ENCODE measurements at regions not wholly inside any gene's neighbourhood (a gene's known extent, or its start where the extent isn't known, plus 50 kb on each side); places are given as distances from the start of the nearest gene placed in this dataset.

DNA sequence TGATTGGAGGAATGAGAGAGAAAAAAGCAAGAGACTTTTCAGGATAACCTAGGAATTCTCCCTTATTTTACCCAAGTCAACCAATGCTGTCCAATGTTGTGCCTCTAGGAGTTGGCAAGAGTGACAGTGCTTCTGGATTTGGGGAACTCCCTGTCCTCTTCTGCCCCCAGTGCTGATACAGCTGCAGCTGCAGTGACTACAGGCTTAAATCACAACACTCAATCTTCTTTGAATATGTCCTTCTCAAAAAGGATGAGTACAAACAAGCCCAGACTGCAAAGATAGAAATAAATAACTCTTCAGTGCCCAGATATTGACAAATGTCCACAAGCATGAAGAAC, 141.0 kb upstream of the COL21A1 start:
- H3K36me3 ChIP-seq (ENCODE audit: control insufficient read depth, insufficient read depth, low read length), result no peaks in the 10 kb centered on the region
- TF ChIP-seq, protein P1, sequence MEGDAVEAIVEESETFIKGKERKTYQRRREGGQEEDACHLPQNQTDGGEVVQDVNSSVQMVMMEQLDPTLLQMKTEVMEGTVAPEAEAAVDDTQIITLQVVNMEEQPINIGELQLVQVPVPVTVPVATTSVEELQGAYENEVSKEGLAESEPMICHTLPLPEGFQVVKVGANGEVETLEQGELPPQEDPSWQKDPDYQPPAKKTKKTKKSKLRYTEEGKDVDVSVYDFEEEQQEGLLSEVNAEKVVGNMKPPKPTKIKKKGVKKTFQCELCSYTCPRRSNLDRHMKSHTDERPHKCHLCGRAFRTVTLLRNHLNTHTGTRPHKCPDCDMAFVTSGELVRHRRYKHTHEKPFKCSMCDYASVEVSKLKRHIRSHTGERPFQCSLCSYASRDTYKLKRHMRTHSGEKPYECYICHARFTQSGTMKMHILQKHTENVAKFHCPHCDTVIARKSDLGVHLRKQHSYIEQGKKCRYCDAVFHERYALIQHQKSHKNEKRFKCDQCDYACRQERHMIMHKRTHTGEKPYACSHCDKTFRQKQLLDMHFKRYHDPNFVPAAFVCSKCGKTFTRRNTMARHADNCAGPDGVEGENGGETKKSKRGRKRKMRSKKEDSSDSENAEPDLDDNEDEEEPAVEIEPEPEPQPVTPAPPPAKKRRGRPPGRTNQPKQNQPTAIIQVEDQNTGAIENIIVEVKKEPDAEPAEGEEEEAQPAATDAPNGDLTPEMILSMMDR (IDR thresholded peaks at IDR 0.05; ENCODE audit: insufficient read depth, low read length, poor library complexity, severe bottlenecking), result no peak
- no peak for DNase-seq (ENCODE audit: low read depth)
- H3K4me3 ChIP-seq (ENCODE audit: low read depth, low read length), result no peak overlapping the region
- no peaks in the 10 kb centered on the region for H3K27me3 ChIP-seq (ENCODE audit: control insufficient read depth, insufficient read depth, low read length)

DNA sequence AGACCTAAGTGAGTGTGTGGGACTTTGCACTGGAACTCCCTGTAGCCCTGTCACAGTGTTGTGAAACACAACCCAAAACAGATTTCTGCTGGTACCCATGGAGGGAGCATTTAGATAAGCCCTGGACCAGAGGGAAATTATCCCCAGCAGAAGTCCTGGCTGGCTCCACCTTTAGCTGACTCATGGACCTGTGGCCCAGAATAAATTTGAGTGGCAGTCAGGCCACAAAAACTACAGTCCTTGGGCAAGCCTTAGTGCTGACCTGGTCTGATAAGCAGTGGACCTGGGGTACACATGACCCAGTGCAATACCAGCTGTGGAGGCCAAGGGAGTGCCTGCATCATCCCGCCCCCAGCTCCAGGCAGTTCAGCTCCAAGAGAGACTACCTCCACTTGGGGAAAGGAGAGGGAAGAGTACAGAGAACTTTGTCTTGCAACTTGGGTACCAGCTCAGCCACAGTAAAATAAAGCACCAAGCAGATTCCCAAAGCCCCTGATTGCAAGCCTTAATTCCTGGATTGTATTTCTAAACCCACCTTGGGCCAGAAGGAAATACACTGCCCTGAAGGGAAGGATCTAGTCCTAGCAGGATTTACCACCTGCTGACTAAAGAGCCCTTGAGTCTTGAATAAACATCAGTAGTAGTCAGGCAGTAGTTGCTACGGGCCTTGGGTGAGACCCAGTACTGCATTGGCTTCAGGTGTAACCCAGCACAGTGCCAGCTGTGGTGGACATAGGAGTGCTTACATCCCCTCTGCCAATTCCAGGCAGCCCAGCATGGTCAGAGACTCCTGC, 140.4 kb upstream of the COL21A1 start:
- Histone ChIP-seq H3K36me3 (ENCODE audit: control insufficient read depth, insufficient read depth, low read length) (no peaks in the 10 kb centered on the region), H3K27me3 (ENCODE audit: control insufficient read depth, insufficient read depth, low read length) (no peaks in the 10 kb centered on the region), H3K4me3 (ENCODE audit: low read depth, low read length) (no peak overlapping the region)
- TF ChIP-seq, protein P1 (IDR thresholded peaks at IDR 0.05; ENCODE audit: insufficient read depth, low read length, poor library complexity, severe bottlenecking), result no peak
- DNase-seq (ENCODE audit: low read depth), result no peak

DNA sequence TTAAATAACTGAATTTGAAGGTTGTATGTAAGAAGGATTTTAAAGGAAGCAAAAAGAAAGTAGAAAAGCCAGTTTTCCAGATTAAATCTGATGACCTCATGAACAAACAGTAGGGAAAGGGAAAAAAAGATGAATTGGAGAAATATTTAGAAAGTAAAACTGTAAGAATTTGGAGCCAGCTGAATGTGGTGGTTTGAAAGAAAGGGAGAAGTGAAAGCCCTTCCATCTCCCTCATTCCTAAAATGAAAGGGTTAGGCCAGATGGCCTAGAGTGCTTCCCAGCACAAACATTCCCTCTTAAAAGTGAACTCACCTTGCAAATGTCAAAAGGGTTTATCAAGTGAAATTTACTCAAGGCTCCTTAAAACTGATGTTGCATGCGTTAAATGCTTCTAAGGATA, 139.3 kb upstream of the COL21A1 start:
- H3K4me3 ChIP-seq (ENCODE audit: low read depth, low read length), result no peak overlapping the region
- no peak for DNase-seq (ENCODE audit: low read depth)
- H3K36me3 ChIP-seq (ENCODE audit: control insufficient read depth, insufficient read depth, low read length), result no peaks in the 10 kb centered on the region
- H3K27me3 ChIP-seq (ENCODE audit: control insufficient read depth, insufficient read depth, low read length), result no peaks in the 10 kb centered on the region
- TF ChIP-seq, protein P1 (IDR thresholded peaks at IDR 0.05; ENCODE audit: insufficient read depth, low read length, poor library complexity, severe bottlenecking), result no peak

DNA sequence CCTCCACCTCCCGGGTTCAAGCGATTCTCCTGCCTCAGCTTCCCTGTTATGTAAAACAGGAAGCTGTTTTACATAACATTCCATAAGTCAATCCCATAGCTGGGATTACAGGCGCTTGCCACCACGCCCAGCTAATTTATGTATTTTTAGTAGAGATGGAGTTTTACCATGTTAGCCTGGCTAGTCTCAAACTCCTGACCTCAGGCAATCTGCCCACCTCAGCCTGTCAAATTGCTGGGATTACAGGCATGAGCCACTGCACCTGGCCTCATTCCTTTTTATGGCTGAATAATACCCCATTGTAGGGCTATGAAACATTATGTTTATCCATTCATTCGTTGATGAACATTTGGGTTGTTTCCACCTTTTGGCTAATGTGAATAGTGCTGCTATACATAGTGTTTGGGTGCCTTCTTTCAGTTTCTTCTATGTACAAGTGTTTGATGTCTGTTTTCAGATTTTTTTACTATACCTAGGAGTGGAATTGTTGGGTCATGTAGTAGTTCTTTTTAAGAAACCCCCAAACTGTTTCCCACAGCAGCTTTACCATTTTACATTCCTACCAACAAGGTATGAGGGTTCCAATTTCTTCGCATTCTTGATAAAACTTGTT, 138.7 kb upstream of the COL21A1 start:
- TF ChIP-seq, protein P1 (IDR thresholded peaks at IDR 0.05; ENCODE audit: insufficient read depth, low read length, poor library complexity, severe bottlenecking), result no peak
- H3K4me3 ChIP-seq (ENCODE audit: low read depth, low read length), result no peak overlapping the region
- H3K36me3 ChIP-seq (ENCODE audit: control insufficient read depth, insufficient read depth, low read length), result no peaks in the 10 kb centered on the region
- no peaks in the 10 kb centered on the region for H3K27me3 ChIP-seq (ENCODE audit: control insufficient read depth, insufficient read depth, low read length)
- DNase-seq (ENCODE audit: low read depth), result no peak

DNA sequence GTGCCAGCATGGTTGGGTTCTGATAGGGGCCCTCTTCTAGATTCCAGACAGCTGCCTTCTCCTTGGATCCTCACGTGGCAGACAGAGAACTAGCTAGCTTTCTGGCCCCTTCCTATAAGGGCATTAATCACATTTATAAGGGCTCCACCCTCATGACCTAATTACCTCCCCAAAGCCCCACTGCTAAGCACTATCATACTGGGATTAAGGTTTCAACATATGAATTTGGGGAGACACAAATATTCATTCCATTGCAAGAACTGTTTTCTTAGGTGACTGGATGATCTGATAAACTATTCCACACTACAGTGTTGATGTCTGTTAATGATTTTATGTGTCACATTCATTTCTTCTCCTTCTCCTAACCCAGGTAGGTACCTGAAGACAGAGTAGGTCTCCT, 135.8 kb upstream of the COL21A1 start:
- no peak for DNase-seq (ENCODE audit: low read depth)
- Histone ChIP-seq H3K36me3 (ENCODE audit: control insufficient read depth, insufficient read depth, low read length) (no peaks in the 10 kb centered on the region), H3K4me3 (ENCODE audit: low read depth, low read length) (no peak overlapping the region), H3K27me3 (ENCODE audit: control insufficient read depth, insufficient read depth, low read length) (no peaks in the 10 kb centered on the region)
- TF ChIP-seq, protein P1 (IDR thresholded peaks at IDR 0.05; ENCODE audit: insufficient read depth, low read length, poor library complexity, severe bottlenecking), result no peak
